ENCODE measurements at regions not wholly inside any gene's neighbourhood (a gene's known extent, or its start where the extent isn't known, plus 50 kb on each side); places are given as distances from the start of the nearest gene placed in this dataset.

DNA sequence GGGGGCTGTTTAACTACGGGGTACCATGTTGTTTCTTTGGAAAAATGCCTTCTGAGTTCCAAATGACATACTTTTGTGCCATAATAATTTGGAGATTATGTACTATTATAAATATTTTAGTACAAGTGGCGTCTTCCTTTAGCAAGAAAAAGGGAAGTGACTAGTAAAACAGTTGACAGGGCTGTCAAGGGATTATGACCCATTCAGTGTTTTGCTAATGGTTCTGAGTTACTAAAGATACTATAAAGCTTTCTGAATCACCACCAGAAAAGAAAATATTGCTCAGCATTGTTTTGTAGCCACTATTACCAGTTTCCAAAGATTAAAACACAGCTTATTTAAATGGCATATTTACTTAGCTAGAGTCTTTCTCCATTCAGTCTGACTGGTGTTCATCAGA is 334.9 kb downstream of the SNAPC1 start:
- DNase-seq (ENCODE audit: low read depth) = no peak

DNA sequence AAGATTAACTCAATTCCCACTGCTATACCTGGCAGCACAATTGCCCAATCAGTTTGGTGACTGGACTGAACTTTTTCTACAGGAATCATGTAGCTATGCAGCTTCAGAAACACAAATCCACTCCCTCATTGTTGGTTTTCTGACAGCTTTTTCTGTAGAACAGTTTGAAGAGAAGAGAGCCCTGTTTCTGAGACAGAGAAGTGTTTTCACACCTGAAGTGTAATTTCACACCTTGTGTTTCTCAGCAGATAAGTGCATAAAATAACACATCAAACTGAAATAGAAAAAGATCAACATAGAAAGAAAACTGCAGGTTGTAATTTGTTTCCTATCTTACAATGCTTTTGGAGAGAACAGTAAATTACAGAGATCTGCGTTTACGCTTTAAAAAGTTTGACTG is 335.6 kb downstream of the SNAPC1 start:
- DNase-seq (ENCODE audit: low read depth) = no peak

DNA sequence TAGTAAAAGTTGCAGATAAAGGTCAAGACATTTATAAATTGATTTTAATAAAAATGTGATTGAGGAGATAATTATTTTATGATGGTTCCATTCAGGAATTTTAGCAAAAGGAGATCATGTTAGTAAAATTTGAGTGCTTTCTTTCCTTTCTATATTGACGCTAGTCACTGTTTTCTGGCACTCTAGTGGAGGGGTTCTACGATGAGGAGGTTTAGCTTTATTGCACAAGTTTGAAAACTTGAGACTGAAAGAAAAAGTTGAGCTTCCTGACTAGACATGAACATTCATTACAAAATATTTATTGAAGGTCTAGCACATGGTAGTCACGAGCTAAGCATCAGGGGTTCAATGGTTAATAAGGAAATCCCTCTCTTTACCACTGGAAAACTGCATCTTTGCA is 336.1 kb downstream of the SNAPC1 start:
- no peak for DNase-seq (ENCODE audit: low read depth)

DNA sequence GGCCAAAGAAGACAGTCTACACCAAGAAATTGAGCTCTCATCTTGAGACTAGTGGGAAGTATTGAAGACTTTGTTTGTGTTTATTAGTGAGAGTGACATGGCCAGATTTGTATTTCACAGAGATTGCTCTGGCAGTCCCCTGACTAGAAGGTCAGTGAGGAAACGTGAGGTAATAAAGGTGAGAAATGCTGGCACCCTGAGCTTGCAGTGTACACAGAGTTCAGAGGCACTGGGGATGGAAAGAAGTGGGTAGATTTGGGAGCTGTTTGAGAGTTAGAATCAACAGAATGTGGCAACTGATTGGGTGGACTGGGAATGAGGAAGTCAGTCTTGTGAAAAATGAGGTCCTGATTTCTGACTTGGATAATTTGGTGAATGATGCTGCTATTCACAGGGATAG is 336.9 kb downstream of the SNAPC1 start:
- DNase-seq (ENCODE audit: low read depth) = no peak

DNA sequence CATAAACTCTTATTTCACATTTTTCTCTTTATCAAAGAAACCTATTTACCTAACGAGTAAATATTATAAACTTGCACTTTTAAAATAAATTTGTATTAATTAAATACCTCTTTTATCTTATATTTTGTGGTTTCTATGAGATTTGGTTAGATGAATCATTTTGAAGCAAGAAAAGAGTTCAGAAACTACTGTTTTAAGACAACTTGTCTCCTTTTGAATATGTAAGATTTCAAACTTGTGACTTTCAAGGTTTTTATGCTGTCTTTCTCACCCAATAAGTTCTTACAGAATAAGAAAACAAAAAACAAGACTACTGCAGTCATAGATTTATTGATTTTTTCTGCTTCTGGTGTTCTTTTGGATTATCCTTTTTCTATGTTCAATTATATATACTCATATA is 339.0 kb downstream of the SNAPC1 start:
- no peak for DNase-seq (ENCODE audit: low read depth)

DNA sequence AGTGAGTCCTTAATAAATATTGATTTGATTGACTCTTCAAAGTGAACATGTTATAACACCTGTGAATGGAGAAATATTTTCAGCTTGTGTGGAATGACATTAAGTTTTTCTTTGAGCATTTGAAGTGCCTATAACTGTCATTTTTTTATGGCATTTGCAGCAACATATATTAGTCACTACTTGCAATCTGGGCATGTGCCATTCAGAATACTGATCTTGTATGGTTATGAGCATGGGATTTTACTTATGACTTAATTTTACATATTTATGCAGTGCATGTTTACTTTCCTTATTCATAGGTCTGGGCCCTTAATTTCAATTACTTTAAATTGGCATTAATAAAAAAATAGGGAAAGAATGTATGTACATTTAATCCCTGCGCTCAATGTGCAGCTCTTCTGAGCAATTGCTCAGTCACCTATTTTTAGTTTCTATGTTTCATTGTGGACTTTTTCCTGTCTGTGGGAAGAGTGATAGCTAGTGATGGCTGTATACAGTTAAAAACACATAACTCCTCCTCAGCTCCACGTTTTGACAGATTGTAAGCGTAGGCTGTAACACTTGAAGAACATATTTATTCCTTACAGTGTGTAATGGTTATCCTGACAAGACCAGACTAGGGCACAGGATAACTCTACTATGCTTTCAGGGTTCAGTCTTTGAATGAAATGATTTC is 339.6 kb downstream of the SNAPC1 start:
- no peak for DNase-seq (ENCODE audit: low read depth)

DNA sequence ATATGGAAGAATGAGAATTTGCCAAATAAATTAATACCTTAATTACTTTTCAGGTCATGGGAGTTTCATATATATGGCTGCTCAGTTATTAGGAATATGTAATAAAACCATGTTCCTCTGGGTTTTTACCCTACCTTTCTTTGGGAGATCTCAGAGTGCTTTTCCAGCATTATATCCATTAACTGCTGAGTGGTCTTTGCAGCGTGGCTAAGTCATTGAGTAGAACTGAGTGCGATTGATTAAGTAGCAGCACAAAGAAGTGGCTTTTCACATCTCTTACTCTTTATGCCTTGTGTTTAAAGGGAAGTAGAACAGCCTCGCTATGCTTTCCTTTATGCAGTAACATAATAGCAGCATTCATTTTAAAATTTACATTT is 340.1 kb downstream of the SNAPC1 start:
- DNase-seq (ENCODE audit: low read depth) = no peak

DNA sequence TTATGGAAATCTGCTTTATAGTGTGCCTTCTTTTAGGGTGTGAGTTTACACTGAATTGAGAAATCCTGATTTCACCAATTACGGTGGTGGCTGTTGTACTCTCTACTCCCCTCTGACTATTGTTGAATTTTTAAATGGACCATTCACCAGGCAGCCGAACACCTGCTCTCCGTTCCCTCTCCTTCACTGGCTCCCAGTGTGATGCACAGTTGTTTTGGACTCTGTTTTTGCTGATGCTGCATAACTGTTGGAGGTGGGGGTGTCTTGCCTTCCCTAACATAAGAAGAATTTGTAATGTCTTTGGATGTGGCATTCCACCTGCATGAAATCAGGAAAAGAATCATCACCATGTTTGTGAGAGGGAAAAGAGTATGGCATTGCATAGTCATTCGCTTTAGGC is 341.2 kb downstream of the SNAPC1 start:
- DNase-seq (ENCODE audit: low read depth) = no peak

DNA sequence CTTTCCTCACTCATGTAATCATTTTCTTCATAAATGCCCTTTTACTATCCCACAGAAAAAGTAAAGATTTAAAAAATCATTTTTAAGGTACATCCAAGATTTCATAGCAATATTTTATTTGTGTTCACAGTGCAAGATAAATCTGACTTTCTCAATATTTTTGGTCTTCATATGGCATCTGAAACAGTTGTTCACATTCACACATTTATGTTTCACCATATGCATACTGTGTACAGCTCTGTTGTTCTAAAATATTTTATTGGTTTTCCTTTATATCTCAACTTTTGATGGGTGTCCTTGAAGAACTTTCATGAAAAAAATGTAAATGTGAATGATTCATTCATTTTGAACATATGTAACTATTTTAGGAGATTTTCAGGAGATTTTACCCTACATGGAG is 348.7 kb downstream of the SNAPC1 start:
- DNase-seq (ENCODE audit: low read depth) = no peak

DNA sequence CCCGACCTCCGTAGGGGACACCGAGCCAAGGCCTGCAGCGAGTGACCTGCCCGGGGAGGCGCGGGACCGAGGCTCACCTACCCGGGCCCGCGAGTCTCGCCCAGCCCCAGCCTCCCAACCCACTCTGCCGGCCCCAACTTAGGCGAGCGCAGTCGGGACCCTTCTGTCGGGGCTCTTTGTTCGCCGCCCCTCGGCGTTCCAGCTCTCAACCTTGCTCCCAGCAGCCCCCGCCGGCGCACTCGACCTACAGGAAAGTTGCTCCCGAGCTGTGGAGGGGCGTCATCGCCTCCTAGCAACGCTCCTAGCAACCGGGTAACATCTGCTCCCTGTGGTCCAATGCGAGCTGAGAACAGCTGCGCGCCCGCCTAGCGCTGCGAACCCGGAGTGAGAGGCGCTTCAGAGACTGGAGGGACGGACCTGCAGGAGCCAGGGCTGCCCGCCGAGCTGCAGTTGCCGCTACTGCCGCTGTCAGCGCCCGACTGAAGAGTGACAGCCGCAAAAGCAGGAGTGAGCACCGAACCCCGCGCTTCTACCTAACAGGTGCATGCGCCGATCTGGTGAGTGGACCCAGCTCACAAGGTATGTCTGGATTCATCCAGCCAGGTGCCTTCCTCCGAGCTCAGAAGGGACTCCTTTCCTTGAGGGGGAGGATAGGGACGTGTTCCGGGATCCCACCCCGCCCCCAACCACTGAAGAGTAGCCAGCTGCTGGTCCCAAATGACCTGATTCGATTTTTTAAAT is 355.0 kb downstream of the SNAPC1 start:
- DNase-seq (ENCODE audit: low read depth) = peak; percentile 60

DNA sequence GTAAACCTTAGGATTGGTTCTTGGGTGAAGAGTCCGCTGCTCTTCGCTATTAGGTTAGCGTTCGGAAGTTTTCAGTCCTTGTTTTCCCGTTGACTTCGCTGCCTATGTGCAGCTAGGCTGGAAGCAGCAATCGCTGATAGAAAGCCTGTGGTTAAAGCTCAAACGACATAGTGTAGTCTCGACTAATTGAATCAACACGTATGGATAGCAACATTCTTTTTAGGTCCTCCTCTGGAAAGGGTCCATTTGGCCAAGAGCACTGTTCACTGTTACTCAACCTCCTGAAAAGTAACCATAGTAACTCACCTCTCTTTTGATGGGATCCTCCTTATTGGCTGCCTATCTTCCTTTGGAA is 355.5 kb downstream of the SNAPC1 start:
- DNase-seq (ENCODE audit: low read depth) = no peak

DNA sequence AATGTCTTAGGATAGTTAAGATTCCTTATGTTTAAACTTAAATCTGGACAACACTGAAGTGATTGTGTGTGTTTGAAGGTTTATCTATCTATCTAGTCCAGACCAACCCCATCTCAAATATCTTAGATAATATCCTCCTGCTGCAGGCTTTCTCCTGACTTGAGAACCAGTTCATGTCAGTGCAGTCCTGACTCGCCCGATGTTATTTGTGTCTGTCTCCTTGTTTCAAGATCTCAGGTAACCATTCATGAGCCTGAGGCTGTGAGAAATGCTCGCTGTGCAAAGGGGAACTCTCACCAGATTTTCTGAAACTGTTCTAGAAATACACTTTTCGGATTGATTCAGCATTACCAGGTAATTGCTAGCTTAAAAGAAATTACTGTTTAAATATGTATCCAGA is 356.2 kb downstream of the SNAPC1 start:
- DNase-seq (ENCODE audit: low read depth) = no peak

DNA sequence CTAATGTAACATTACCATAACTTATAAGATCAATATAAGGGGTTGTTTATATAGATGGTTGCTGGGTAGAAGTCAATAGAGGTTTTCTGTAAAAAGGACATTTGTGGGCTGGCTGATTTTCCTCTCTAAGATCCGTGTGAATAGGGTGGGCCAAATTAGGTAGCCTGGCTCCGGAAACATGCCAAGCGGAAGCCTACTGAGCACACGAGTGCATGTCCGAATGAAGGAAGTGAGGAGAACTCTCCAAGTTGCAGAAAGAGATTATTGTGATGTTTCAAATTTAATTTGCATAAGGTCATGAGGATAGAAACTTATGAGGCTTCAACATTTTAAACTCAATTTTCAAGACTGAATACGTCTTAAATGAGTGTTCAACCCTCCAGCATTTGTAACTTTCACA is 356.7 kb downstream of the SNAPC1 start:
- no peak for DNase-seq (ENCODE audit: low read depth)

DNA sequence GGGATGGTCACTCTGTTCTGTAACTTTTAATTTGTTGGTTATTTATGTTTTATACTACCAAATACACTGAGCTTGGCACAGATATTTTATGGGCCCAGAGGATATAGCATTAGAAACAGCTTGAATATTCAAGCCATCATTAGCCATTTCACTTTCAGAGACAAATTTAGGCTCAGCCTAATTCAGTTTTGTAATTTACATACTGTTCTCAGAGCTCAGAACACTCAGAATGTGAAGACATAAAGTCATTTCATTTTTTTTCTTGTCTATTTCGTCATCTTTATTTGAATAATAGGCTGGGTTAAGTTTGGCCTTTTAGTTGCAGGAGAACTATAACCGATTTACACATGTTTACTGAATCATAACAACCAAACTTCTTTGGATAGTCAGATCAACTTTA is 361.7 kb downstream of the SNAPC1 start:
- no peak for DNase-seq (ENCODE audit: low read depth)

DNA sequence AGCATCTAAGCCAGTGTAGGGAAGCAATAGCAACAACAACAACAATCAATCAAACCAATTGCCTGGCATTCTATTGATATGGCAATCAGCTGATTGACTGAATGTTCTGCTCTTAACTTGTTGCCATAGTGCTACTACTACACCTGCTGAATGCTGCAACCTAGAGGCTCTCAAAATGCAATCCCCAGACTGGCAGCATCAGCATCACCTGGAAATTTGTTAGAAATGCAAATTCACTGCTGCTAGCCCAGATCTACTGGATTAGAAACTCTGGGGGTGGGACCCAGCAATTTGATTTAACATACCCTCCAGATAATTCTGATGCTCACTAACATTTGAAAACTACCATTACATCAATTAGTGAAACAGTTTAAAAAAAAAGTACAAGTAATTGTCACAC is 363.6 kb downstream of the SNAPC1 start:
- DNase-seq (ENCODE audit: low read depth) = no peak

DNA sequence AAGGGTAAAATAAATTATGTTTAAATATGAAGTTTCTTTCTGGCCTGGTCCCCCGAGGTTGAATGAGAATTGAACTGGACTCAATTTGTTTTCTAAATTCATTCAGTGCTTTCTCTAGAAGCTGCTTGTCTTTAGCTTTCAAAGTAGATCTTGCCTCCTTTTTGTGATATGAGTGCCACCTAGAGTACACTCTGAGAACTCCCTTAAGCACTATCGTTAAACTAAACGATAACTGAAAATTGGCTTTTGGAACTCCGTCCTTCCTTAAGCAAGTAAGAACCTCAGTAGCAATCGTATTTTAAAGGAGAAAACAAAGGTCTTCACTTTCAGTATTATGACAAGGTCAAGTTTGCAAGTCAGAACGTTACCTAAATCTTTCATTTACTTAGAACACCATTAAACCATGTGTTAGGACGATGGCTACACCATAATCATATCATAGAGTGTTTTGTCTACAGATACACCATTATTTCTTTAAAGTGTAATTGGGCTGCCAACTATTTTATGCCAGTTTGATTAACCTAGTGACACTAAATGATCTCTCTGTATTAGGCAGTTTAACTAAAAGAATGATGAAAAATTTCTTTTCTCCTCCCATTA is 364.8 kb downstream of the SNAPC1 start:
- no peak for DNase-seq (ENCODE audit: low read depth)

DNA sequence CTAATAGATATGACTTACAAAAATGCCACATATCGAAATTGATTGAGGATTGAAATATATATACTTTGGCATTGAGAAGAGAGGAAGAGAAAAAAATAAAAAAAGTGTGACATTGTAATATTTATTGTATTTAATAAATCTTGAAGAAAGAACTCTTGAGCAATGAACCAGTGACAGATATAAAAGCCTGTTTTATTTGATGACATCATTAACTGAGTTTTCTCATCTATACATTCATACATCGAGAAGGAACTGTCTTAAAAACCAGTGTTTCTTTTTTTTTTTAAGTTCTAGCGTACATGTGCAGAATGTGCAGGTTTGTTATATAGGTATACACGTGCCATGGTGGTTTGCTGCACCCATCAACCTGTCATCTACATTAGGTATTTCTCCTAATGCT is 368.2 kb downstream of the SNAPC1 start:
- no peak for DNase-seq (ENCODE audit: low read depth)

DNA sequence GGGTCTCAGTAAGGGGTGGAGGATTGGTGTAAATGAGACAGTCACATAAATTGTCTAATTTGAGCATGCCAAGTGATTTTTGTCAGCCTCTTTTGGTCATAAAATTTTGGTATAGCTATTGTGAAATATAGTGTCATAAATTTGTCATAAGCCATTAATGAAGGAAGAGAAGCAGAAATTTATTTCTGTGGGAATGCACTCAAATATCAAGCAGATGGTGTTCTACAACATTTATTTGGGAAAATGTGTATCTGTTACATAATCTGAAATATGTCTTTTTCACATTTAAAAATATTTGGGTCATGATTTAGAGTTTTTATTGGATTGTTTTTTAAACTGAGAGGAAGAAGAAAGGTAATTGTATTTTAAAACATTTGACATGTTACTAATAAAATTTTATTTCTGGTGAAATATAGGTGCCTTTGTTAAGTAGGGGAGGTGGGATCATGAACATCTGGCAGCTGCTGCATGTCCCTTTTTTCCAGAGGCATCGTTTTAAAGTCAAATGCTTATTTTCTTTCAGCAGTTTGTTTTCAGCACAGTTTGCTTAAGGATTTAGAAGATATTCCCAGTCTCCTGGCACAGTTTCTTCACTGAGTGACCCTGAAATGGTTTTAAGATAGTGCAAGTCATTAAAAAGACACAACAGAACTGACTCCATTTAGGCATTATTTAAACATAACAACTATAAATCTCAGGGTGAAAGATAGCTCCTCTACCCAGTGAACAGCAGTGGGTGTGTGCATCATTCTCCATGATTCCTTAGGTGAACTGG is 371.7 kb downstream of the SNAPC1 start:
- DNase-seq (ENCODE audit: low read depth) = no peak

DNA sequence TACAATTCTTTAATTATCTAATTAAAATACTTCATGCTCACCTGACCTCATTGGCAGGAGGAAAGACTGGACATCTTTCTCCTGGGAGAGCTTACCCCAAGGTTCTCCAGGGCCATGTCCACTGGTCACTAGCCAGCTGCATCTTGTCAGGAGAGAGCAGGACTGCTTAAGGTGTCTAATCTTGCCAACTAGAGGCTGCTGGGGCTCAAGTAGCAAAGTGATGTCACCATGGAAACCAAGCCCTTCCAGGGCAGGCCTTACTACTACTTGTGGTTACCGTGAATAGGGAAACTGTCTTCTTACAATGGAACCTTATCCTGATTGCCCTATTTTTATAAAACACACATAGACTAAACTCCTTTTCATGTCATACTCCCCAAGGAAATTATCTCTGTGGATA is 376.4 kb downstream of the SNAPC1 start:
- no peak for DNase-seq (ENCODE audit: low read depth)

DNA sequence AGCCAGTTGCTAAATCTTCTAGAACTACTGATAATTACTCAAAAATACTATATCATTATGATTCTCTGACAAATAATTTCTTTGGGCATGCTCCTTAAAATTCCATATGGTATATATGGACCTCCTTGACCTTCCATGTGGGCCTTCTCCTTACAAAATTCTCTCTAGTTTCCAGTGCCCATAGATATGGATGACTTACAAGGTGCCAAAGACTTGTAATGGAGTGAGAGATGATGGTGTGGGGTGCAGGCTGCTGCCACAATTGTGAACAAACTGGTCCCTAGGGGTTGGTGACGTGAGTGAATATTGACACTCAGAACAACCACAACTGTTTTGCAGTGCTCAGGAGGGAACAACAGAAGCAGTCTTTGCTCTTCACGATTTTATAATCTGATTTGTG is 378.9 kb downstream of the SNAPC1 start:
- no peak for DNase-seq (ENCODE audit: low read depth)

DNA sequence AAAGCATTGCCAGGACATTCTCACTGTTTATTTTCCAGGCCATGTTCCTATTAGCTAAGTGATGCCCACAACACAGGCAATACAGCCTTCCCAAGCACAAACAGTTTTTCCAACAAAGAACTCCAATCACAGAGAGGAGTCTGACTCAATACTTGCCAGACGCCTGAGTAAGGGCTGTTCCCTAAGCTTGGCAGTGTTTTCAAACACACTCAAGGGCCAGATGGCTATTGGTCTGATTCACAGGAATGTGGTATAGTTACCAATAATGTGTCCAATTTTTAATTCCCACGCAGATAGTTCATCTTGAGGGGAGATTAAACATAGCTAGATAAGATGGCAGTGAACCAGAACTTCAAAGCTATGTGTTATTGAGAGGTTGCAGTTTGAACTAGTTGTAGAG is 381.0 kb downstream of the SNAPC1 start:
- no peak for DNase-seq (ENCODE audit: low read depth)

DNA sequence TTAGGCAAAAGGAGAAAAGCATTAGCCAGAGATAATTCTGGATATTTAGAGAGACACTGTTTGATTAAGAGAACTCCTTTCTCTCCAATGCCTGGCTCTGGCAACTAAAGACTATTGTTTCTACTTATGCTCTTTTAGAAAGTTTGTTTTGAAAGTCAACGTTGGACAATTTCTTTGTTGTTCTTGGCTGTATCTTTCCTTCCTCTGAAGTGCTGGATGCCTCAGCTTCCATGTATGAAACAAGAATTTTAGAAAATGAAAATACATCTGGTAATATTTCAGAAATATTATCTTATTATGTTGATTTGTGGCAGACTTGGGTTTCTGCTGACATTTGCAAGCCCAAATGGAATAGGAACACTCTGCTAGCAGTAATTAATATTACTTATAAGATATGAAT is 382.6 kb downstream of the SNAPC1 start:
- DNase-seq (ENCODE audit: low read depth) = no peak

DNA sequence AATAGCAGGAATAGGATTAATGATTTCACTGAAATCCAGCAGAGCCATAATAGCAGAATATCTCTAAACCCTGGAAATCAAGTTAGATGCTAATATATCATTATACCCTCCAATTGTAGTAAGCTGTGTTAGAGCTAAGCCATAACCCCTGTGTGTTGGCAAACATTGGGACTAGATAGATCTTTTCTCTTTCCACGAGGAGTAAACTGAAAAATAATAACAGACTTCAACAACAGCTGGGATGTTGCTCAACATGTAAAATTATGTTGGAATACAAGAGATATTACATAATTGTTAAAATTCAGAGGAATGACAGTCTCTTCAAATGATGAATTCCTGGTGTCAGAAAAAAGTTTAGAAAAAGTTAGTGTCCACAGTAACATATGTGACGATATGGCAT is 383.8 kb downstream of the SNAPC1 start:
- no peak for DNase-seq (ENCODE audit: low read depth)
